Astrocyte of the spinal cord (primary cell): ENCODE measurements at regions not wholly inside any gene's neighbourhood (a gene's known extent, or its start where the extent isn't known, plus 50 kb on each side); places are given as distances from the start of the nearest gene placed in this dataset.

Source experiments
- DNase-seq: peaks from one replicate; pipeline ENCODE4 v3.0.0; 2011; ENCODE audit warnings: low read depth, low spot score
- H3K4me3 ChIP-seq: 2 replicates; pipeline ENCODE4 v1.5.1; 2011; ENCODE audit warnings: low read depth, mild to moderate bottlenecking, low read length, moderate library complexity
- in situ Hi-C: cut with HindIII; loops from 2 replicates; pipeline ENCODE4 v1.10.0; 2017; ENCODE audit warnings: low sequenced_read_pairs
- TF ChIP-seq, protein P1 (sequence below): IDR thresholded peaks from 2 replicates; pipeline ENCODE4 v1.5.1; 2012; ENCODE audit warnings: low read depth, mild to moderate bottlenecking, low read length, inconsistent platforms

GRCh38 chr21:38678827-38679226, 126.9 kb upstream of the ETS2 start:
- no peak overlapping the region for H3K4me3 ChIP-seq
- TF ChIP-seq, protein P1, sequence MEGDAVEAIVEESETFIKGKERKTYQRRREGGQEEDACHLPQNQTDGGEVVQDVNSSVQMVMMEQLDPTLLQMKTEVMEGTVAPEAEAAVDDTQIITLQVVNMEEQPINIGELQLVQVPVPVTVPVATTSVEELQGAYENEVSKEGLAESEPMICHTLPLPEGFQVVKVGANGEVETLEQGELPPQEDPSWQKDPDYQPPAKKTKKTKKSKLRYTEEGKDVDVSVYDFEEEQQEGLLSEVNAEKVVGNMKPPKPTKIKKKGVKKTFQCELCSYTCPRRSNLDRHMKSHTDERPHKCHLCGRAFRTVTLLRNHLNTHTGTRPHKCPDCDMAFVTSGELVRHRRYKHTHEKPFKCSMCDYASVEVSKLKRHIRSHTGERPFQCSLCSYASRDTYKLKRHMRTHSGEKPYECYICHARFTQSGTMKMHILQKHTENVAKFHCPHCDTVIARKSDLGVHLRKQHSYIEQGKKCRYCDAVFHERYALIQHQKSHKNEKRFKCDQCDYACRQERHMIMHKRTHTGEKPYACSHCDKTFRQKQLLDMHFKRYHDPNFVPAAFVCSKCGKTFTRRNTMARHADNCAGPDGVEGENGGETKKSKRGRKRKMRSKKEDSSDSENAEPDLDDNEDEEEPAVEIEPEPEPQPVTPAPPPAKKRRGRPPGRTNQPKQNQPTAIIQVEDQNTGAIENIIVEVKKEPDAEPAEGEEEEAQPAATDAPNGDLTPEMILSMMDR, result no peak
- in situ Hi-C loops, result no loop called here
- no peak for DNase-seq

DNA sequence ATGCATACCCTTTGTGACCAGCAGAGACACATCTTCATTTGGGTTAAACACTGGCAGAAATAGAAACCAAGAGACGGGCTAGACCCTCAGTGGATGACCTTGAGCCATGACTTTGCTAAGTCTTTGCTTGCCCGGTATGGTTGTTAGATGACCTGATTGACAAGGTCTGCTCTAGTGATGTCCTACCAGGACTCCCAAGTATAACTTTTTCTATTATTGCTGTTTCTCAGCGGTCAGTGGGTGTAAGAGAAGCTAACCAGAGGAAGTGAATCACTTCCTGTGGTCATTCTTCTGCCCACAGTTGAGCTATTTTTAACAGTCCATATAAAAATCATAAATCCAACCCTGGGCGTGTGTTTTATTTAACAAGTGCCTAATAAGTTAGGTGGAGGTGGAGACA, 126.2 kb upstream of the ETS2 start:
- H3K4me3 ChIP-seq, result no peak overlapping the region
- TF ChIP-seq, protein P1, result no peak
- in situ Hi-C loops, result no loop called here
- DNase-seq, result peak; percentile 72

DNA sequence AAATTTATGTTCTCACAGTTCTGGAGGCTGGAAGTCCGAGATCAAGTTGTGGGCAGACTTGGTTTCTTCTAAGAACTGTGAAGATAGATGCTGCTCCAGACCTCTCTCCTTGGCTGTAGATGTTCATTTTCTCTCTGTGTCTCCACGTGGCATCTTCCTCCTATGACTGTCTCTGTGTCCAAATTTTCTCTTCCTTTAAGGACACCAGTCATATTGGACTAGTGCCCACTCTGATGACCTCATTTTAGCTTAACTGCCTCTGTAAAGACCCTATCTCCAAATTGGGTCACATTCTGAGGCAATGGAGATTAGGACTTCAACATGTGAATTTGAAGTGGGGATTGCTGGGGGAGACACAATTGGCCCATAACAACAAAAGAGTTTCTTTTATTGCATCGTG, 125.3 kb upstream of the ETS2 start:
- TF ChIP-seq, protein P1, result no peak
- in situ Hi-C loops, result no loop called here
- no peak overlapping the region for H3K4me3 ChIP-seq
- no peak for DNase-seq

- in situ Hi-C loops, result no loop called here
- TF ChIP-seq, protein P1, result no peak
- no peak for DNase-seq
These were observed 122.5 kb upstream of the ETS2 start for GRCh38 chr21:38683222-38683621.

DNA sequence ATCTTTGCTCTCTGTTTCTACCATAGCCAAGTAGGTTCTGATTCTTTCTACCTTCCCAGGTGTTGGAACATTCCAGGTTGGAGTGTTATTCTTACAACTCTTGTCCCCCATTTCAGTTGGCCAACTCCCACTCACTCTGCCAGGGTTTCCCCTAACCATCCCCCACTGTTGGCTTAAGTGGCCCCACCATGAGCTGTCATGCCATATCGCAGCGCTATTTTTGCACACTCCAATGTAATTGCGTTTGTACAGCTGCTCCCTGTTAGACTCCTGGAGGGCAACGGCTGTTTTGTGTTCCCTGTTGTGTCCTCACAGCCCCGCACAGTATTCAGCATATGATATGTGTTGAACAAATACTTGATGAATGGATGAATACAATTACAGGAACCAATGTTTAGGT, 117.7 kb upstream of the ETS2 start:
- TF ChIP-seq, protein P1, result no peak
- no peak for DNase-seq
- in situ Hi-C loops, result no loop called here
- H3K4me3 ChIP-seq, result no peak overlapping the region

More at GRCh38 chr21:38683222-38683621, 122.5 kb upstream of the ETS2 start:
- no peak overlapping the region for H3K4me3 ChIP-seq

DNA sequence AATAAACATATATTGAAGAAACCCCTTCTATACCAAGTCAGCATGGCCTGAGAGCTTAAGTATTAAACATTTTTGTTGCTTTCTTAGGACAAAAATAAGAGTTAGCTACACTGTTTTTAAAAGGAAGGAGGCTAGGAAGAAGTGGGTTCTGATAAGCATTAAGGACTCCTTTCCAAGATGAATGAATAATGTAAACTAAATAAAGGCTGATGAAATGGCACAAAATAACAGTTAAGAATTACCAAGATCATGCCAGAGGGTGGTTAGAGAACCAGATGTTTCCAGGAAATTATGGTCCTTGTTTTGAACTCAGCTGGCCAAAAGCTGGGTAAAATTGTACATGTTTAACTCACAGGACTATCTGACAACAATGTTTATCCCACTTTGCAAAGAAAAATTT, 114.1 kb upstream of the ETS2 start:
- DNase-seq, result no peak
- no peak overlapping the region for H3K4me3 ChIP-seq
- TF ChIP-seq, protein P1, result no peak
- in situ Hi-C loops, result no loop called here

- no peak overlapping the region for H3K4me3 ChIP-seq
- no peak for DNase-seq
- TF ChIP-seq, protein P1, result no peak
- in situ Hi-C loops, result no loop called here
These were observed 109.2 kb upstream of the ETS2 start for GRCh38 chr21:38696579-38696978.
